ENCODE measurements at regions not wholly inside any gene's neighbourhood (a gene's known extent, or its start where the extent isn't known, plus 50 kb on each side); places are given as distances from the start of the nearest gene placed in this dataset.

DNA sequence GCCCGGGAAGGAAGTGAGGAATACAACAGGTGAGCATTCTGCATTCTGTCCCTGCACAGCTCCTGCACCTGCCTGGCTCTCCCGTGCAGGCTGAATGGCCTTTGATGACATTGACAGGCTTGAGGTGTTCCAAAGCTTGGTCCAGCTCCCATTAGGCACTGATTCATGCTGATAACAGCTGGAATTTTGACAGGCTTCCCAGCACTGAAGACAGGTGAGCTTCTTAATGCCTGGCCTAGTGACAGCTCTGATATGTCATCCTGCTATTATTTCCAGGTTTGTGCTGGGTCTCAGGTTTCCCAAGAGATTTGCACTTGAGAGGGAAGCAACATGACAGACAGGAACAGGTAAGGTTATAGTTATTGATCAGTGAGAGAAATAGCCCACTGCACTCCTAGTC is 58.0 kb upstream of the MTNR1B start:
- no peak for DNase-seq

DNA sequence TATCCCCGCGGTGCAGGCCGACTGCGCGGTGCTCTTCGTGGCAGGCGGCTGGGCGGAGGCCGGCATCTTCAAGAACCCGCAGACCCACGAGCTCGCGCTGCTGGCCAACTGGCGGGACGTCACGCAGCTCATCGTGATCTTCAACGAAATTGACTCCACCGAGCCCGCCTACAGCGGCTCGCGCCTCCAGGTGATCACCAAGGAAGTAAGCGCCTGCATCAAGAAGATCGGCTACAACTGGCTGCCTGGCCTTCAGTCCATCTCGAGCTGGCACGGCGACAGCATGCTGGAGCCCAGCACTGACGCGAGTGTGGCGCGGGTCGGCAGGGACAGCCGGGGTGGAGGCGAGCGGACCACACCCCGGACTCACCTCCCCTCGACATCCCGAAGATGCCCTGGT is 53.9 kb upstream of the MTNR1B start:
- DNase-seq: no peak

DNA sequence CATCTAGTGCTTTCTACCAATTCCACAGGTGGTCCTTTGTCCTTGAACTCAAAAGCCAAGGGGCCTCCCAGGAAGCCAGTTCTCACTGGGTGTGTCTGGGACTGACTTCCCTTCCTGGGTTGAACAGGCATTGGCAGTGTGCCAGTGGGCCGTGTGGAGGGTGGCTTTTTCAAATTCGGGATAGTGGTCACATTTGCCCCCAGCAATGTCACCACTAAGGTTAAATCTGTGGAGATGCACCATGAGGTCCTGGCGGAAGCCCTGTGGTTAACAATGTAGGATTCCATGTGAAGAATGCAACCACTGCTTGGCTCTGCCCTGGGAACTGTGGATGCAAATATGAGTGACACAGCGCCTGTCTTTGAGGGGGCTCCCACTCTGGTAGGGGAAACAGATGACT is 53.2 kb upstream of the MTNR1B start:
- DNase-seq: no peak

DNA sequence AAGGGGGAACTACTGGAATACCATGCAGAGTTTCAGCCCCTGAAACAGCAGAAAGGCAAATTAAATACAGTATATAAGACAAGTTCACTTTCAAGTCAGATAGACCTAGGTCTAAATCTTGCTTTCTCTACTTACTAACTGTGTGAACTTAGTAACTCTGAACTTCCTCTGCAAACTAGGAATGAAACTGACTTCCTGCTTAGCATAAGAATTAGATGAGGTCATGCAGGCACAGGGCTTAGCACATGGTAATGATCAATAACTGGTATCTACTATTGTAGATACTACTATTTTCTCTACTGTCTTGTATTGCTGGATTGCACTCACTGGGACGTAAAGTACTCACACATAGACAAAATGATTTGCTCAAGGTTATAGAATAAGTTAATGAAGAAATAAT is 51.5 kb upstream of the MTNR1B start:
- no peak for DNase-seq

DNA sequence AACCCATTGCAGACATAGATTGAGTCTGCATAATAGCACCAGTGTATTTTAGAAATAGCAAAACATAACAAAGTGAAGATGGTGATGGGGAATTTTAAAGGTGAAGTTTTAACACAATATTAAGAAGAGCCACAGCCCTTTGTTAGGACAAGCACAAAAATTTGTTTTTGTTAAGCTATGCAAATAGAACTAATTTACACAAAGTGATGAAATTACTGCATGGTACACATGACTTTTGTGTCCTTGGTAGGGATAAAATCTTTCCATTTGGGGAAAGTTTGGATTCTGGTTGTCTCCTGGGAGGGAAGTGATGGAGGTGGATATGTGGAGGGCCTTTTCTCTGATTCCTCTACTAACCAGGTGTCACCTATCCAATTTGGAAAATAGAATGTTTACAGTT is 50.4 kb upstream of the MTNR1B start:
- no peak for DNase-seq
